Activated CD8-positive, alpha-beta memory T cell treated with anti-CD3 and anti-CD28 coated beads for 4 hours (primary cell): ENCODE measurements at regions not wholly inside any gene's neighbourhood (a gene's known extent, or its start where the extent isn't known, plus 50 kb on each side); places are given as distances from the start of the nearest gene placed in this dataset.

Experiments
- DNase-seq, 2 donors: peaks; one replicate each; pipeline ENCODE4 v3.0.0-alpha.2; 2020; ENCODE audit warnings: low read depth in 2 of 2

GRCh38 chr9:90393365-90394152 lies 249.1 kb downstream of the DIRAS2 start:
- DNase-seq: no peak

- DNase-seq: no peak
These were observed 247.8 kb downstream of the DIRAS2 start for GRCh38 chr9:90394871-90395270.

- no peak for DNase-seq
These were observed 242.5 kb downstream of the DIRAS2 start for GRCh38 chr9:90400091-90400490.

GRCh38 chr9:90408659-90409058 lies 234.0 kb downstream of the DIRAS2 start:
- DNase-seq: no peak

- no peak for DNase-seq
These were observed 223.3 kb downstream of the DIRAS2 start for GRCh38 chr9:90419221-90419851.

- no peak for DNase-seq
These were observed 222.4 kb downstream of the DIRAS2 start for GRCh38 chr9:90420211-90420610.

- DNase-seq: no peak
These were observed 221.7 kb downstream of the DIRAS2 start for GRCh38 chr9:90420768-90421513.

- DNase-seq: no peak
These were observed 220.8 kb downstream of the DIRAS2 start for GRCh38 chr9:90421786-90422185.

- DNase-seq: no peak
These were observed 218.9 kb downstream of the DIRAS2 start for GRCh38 chr9:90423661-90424193.

- no peak for DNase-seq
These were observed 214.1 kb downstream of the DIRAS2 start for GRCh38 chr9:90428517-90428916.

GRCh38 chr9:90432951-90433350 lies 209.7 kb downstream of the DIRAS2 start:
- DNase-seq: no peak

GRCh38 chr9:90433398-90433941 lies 209.2 kb downstream of the DIRAS2 start:
- DNase-seq: no peak

GRCh38 chr9:90441814-90442213 lies 200.8 kb downstream of the DIRAS2 start:
- no peak for DNase-seq

GRCh38 chr9:90442723-90443122 lies 199.9 kb downstream of the DIRAS2 start:
- no peak for DNase-seq

- DNase-seq: no peak
These were observed 197.9 kb downstream of the DIRAS2 start for GRCh38 chr9:90444609-90445204.

- no peak for DNase-seq
These were observed 197.2 kb downstream of the DIRAS2 start for GRCh38 chr9:90445391-90445790.

GRCh38 chr9:90446200-90446948 lies 196.2 kb downstream of the DIRAS2 start:
- no peak for DNase-seq

GRCh38 chr9:90447773-90448172 lies 194.9 kb downstream of the DIRAS2 start:
- no peak for DNase-seq

- no peak for DNase-seq
These were observed 193.3 kb downstream of the DIRAS2 start for GRCh38 chr9:90449213-90449925.

- no peak for DNase-seq
These were observed 190.8 kb downstream of the DIRAS2 start for GRCh38 chr9:90451804-90452203.
